ENCODE measurements at regions not wholly inside any gene's neighbourhood (a gene's known extent, or its start where the extent isn't known, plus 50 kb on each side); places are given as distances from the start of the nearest gene placed in this dataset.

DNA sequence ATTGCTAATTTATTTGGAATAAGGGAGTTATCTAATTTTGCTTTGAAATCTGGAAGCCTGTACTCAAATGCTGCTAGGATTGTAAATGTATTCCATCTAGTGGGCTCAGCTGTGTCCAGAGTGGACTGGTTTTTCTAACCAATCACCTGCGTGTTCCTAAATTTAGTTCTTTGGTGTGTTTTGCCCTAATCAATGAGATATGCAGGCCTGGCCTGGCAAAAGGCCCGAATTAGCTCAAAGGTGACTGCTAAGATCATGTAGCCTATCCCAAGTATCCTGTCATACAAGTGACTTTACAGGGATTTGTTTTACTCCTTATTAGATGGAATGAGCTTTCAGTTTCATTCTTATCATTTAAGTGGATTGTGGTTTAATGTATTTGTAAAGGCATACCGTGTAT is 51.3 kb upstream of the ARMC2 start:
- H3K79me2 ChIP-seq (ENCODE audit: control insufficient read depth, insufficient read depth, low read length): no peaks in the 10 kb centered on the region
- TF ChIP-seq EZH2 (IDR thresholded peaks at IDR 0.05; ENCODE audit: low read length): no peak
- TF ChIP-seq, protein P1, sequence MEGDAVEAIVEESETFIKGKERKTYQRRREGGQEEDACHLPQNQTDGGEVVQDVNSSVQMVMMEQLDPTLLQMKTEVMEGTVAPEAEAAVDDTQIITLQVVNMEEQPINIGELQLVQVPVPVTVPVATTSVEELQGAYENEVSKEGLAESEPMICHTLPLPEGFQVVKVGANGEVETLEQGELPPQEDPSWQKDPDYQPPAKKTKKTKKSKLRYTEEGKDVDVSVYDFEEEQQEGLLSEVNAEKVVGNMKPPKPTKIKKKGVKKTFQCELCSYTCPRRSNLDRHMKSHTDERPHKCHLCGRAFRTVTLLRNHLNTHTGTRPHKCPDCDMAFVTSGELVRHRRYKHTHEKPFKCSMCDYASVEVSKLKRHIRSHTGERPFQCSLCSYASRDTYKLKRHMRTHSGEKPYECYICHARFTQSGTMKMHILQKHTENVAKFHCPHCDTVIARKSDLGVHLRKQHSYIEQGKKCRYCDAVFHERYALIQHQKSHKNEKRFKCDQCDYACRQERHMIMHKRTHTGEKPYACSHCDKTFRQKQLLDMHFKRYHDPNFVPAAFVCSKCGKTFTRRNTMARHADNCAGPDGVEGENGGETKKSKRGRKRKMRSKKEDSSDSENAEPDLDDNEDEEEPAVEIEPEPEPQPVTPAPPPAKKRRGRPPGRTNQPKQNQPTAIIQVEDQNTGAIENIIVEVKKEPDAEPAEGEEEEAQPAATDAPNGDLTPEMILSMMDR (optimal IDR thresholded peaks at IDR 0.05 in 1 of 3, IDR thresholded peaks at IDR 0.05 in 1 of 3, conservative IDR thresholded peaks at IDR 0.05 in 1 of 3; ENCODE audit: extremely low read depth in 1 of 3, insufficient read depth in 2 of 3, low read length in 3 of 3): no peak
- H3K36me3 ChIP-seq (ENCODE audit: control insufficient read depth in 2 of 2, extremely low read depth in 1 of 2, insufficient read depth in 2 of 2, low read length in 2 of 2): no peaks in the 10 kb centered on the region
- no peak for DNase-seq (ENCODE audit: low read depth, low spot score)
- H3K9ac ChIP-seq (ENCODE audit: control insufficient read depth, extremely low read depth, insufficient read depth, low read length): no peak overlapping the region
- no peak overlapping the region for H3K4me3 ChIP-seq (ENCODE audit: control insufficient read depth in 2 of 3, extremely low read depth in 1 of 3, insufficient read depth in 2 of 3, low read depth in 1 of 3, low read length in 3 of 3)
- H3K4me1 ChIP-seq (ENCODE audit: control insufficient read depth, extremely low read depth, insufficient read depth, low read length): no peaks in the 10 kb centered on the region
- no peak overlapping the region for H3K4me2 ChIP-seq (ENCODE audit: control insufficient read depth, extremely low read depth, insufficient read depth, low read depth, low read length)
- H3K27me3 ChIP-seq (ENCODE audit: control insufficient read depth, extremely low read depth, insufficient read depth, low read length): no peaks in the 10 kb centered on the region
- no peak overlapping the region for H2AFZ ChIP-seq (ENCODE audit: control insufficient read depth, low read length)
- no peak overlapping the region for H3K27ac ChIP-seq (ENCODE audit: control insufficient read depth, insufficient read depth, low read length)
- no peaks in the 10 kb centered on the region for H4K20me1 ChIP-seq (ENCODE audit: control insufficient read depth, extremely low read depth, insufficient read depth, low read length)
- H3K9me3 ChIP-seq (ENCODE audit: control insufficient read depth, low read depth, low read length): no peaks in the 10 kb centered on the region
- FAIRE-seq: no peak
- dilution Hi-C loops (cut with MboI; ENCODE audit: extremely low pct_ligation_motif_present, low sequenced_read_pairs): no loop called here
- H3K9me1 ChIP-seq (ENCODE audit: control insufficient read depth, extremely low read depth, insufficient read depth, low read length): no peaks in the 10 kb centered on the region

DNA sequence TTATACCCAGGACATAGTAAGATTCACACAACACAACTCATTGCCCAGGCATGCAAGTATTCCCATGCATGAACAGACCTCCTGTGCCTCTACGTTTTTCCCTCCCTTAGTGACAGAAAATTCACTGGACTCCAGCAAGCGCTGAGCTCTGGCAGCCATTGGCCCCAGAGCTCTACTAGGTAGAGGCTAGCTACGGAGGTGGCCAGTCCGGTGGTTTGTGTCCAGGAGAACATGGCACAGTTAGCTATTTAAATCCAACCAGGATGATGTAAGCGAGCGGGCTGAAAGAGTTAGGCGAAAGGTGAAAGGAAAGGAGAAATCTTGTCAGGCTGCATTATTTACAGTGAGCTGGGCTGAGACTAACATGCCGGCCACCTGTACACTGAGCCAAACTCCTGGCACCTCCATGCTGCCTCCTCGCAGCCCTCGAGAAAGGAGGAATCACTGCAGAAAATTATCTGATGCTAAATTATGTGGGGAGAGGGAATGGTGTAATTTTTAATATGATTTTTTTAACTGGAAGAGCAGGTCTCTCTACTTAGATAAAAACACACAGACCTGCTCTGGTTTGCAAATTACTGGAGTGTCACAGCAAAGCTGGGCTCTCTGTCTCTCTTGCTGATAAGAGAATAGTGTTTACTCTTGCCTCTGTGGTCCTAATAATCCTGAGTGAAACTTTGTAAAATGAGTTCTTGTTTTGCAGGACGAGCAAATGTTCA is 50.1 kb upstream of the ARMC2 start:
- no peak overlapping the region for H3K9ac ChIP-seq (ENCODE audit: control insufficient read depth, extremely low read depth, insufficient read depth, low read length)
- dilution Hi-C loops (cut with MboI; ENCODE audit: extremely low pct_ligation_motif_present, low sequenced_read_pairs): no loop called here
- H3K9me1 ChIP-seq (ENCODE audit: control insufficient read depth, extremely low read depth, insufficient read depth, low read length): no peaks in the 10 kb centered on the region
- no peaks in the 10 kb centered on the region for H3K79me2 ChIP-seq (ENCODE audit: control insufficient read depth, insufficient read depth, low read length)
- FAIRE-seq: peak; percentile 75
- no peaks in the 10 kb centered on the region for H3K4me1 ChIP-seq (ENCODE audit: control insufficient read depth, extremely low read depth, insufficient read depth, low read length)
- H3K36me3 ChIP-seq (ENCODE audit: control insufficient read depth in 2 of 2, extremely low read depth in 1 of 2, insufficient read depth in 2 of 2, low read length in 2 of 2): no peaks in the 10 kb centered on the region
- H2AFZ ChIP-seq (ENCODE audit: control insufficient read depth, low read length): no peak overlapping the region
- no peaks in the 10 kb centered on the region for H4K20me1 ChIP-seq (ENCODE audit: control insufficient read depth, extremely low read depth, insufficient read depth, low read length)
- no peaks in the 10 kb centered on the region for H3K9me3 ChIP-seq (ENCODE audit: control insufficient read depth, low read depth, low read length)
- no peak overlapping the region for H3K4me2 ChIP-seq (ENCODE audit: control insufficient read depth, extremely low read depth, insufficient read depth, low read depth, low read length)
- DNase-seq (ENCODE audit: low read depth, low spot score): no peak
- H3K27me3 ChIP-seq (ENCODE audit: control insufficient read depth, extremely low read depth, insufficient read depth, low read length): no peaks in the 10 kb centered on the region
- no peak overlapping the region for H3K4me3 ChIP-seq (ENCODE audit: control insufficient read depth in 2 of 3, extremely low read depth in 1 of 3, insufficient read depth in 2 of 3, low read depth in 1 of 3, low read length in 3 of 3)
- TF ChIP-seq EZH2 (IDR thresholded peaks at IDR 0.05; ENCODE audit: low read length): no peak
- TF ChIP-seq, protein P1 (optimal IDR thresholded peaks at IDR 0.05 in 1 of 3, IDR thresholded peaks at IDR 0.05 in 1 of 3, conservative IDR thresholded peaks at IDR 0.05 in 1 of 3; ENCODE audit: extremely low read depth in 1 of 3, insufficient read depth in 2 of 3, low read length in 3 of 3): no peak
- H3K27ac ChIP-seq (ENCODE audit: control insufficient read depth, insufficient read depth, low read length): no peak overlapping the region

Measured in keratinocyte (primary cell).